SK-N-MC (cell line): ENCODE measurements at regions not wholly inside any gene's neighbourhood (a gene's known extent, or its start where the extent isn't known, plus 50 kb on each side); places are given as distances from the start of the nearest gene placed in this dataset.

ENCODE experiments used
- DNase-seq: peaks from one replicate; pipeline ENCODE4 v3.0.0-alpha.2; 2011; ENCODE audit warnings: low read depth, low spot score
- H3K27ac ChIP-seq: fragments of 200-600 bp; sonication (generic); 2 replicates; pipeline ENCODE4 v1.5.1; 2016; ENCODE audit warnings: mixed run types
- H3K36me3 ChIP-seq: fragments of 200-600 bp; sonication (generic); 2 replicates; pipeline ENCODE4 v1.6.1; 2017; ENCODE audit warnings: antibody characterized with exemption, low read length, mixed read lengths; ENCODE audit not compliant: insufficient read depth
- H3K4me3 ChIP-seq: fragments of 200-600 bp; sonication (generic); 2 replicates; pipeline ENCODE4 v1.5.1; 2016
- H3K9ac ChIP-seq: fragments of 200-600 bp; sonication (generic); 2 replicates; pipeline ENCODE4 v1.8.0; 2017; ENCODE audit warnings: mixed run types, mixed read lengths; ENCODE audit not compliant: insufficient read length
- H3K9me3 ChIP-seq: fragments of 200-600 bp; sonication (generic); 2 replicates; pipeline ENCODE4 v1.6.1; 2017; ENCODE audit warnings: low read depth, mild to moderate bottlenecking, antibody characterized with exemption, low read length, moderate library complexity, mixed read lengths
- EZH2 ChIP-seq: fragments of 200-600 bp; sonication (generic); IDR thresholded peaks from one replicate; pipeline ENCODE4 v1.6.1; 2017; ENCODE audit warnings: antibody characterized with exemption
- FOXP2 ChIP-seq: optimal IDR thresholded peaks from 2 replicates; pipeline ENCODE3; 2011; ENCODE audit warnings: mild to moderate bottlenecking, moderate library complexity; ENCODE audit not compliant: insufficient read depth; ENCODE audit errors: extremely low read length, control extremely low read depth
- POLR2AphosphoS5 ChIP-seq: IDR thresholded peaks from 2 replicates; pipeline ENCODE4 v1.6.1; 2012; ENCODE audit warnings: mild to moderate bottlenecking, low read depth, low read length, borderline replicate concordance

DNA sequence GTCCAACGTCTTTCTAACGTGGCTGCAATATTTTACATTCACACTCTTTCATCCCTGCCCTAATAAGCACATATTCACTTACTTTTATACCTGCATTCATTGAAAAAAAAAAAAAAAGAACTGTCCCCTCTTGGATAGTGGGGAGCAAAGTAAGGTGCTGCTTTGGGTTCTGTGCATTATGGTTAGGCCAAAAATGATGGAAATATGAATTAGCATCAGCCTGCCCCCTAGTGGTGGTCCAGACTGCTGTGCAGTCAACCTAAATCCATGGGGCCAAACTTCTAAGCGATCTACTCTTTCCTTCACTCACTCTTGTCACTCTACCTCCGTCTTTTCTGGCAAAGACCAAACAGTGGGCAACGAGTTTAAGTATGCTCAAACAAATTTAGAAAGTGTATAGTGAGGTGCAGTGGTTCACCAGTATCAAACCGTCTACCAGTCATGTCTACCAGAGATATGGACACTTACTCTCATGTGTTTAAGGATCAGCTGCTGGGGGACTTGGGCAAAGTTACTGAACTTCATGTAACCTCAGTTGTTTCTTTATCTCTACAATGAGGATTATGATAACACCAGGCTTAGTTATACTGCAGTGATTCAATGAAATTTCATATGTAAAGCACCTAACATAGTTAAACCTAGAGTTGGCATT, 61.5 kb upstream of the GRM7 start:
- Histone ChIP-seq H3K27ac (no peak overlapping the region), H3K9ac (no peak overlapping the region), H3K36me3 (no peaks in the 10 kb centered on the region), H3K4me3 (no peak overlapping the region), H3K9me3 (no peaks in the 10 kb centered on the region)
- no peak for TF ChIP-seq FOXP2
- no peak for TF ChIP-seq POLR2AphosphoS5
- no peak for TF ChIP-seq EZH2
- no peak for DNase-seq

DNA sequence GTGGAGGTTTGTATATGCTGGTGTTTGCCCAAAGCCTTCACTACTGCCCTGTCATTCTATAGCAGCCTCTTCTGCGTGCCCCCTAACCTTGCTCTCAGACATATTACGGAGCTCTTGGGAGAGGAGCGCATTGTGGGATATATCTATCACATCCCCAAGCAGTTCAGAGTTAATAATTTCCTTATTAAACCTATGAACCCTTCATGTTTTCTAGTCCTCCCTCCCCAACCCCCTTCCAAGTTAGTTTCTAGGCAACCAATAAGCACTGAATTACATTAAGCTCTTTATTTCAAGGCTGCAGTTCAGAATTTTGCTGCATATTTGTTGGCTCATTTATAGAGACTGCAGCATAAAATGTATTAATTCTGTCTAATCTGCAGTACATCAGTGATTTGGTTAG, 57.3 kb upstream of the GRM7 start:
- Histone ChIP-seq H3K4me3 (no peak overlapping the region), H3K36me3 (no peaks in the 10 kb centered on the region), H3K27ac (no peak overlapping the region), H3K9ac (no peak overlapping the region), H3K9me3 (no peaks in the 10 kb centered on the region)
- DNase-seq: no peak
- no peak for TF ChIP-seq FOXP2
- no peak for TF ChIP-seq EZH2
- TF ChIP-seq POLR2AphosphoS5: no peak

DNA sequence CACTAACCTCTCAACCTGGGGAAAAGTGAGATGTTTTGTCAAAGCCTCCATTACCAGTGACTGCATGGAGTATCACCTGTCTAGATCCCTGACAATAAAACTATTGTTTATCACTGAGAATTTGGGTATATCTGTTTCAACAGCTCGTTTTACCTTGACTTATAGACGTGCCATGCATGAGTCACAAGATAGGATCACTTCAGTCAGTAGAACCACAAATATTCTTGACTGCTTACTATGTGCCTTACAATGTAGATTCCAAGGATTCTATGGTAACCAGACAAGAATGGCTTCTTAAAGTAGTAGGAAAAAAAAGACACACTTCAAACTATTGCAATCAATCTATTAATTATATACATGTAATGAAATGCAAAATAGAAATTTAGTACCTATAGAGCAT, 55.7 kb upstream of the GRM7 start:
- H3K27ac ChIP-seq: no peak overlapping the region
- no peak for DNase-seq
- no peak overlapping the region for H3K9ac ChIP-seq
- no peaks in the 10 kb centered on the region for H3K36me3 ChIP-seq
- H3K9me3 ChIP-seq: no peaks in the 10 kb centered on the region
- no peak overlapping the region for H3K4me3 ChIP-seq
- no peak for TF ChIP-seq POLR2AphosphoS5
- TF ChIP-seq EZH2: no peak
- TF ChIP-seq FOXP2: no peak

- no peak overlapping the region for H3K27ac ChIP-seq
- H3K4me3 ChIP-seq: no peak overlapping the region
- H3K9me3 ChIP-seq: no peaks in the 10 kb centered on the region
- H3K9ac ChIP-seq: no peak overlapping the region
- DNase-seq: no peak
- H3K36me3 ChIP-seq: no peaks in the 10 kb centered on the region
- TF ChIP-seq POLR2AphosphoS5 (no peak), FOXP2 (no peak), EZH2 (no peak)
These were observed 53.9 kb upstream of the GRM7 start for GRCh38 chr3:6806991-6807390.

GRCh38 chr3:6807967-6808588, 52.8 kb upstream of the GRM7 start:
- no peak overlapping the region for H3K4me3 ChIP-seq
- DNase-seq: no peak
- H3K36me3 ChIP-seq: no peaks in the 10 kb centered on the region
- H3K9me3 ChIP-seq: no peaks in the 10 kb centered on the region
- TF ChIP-seq EZH2 (no peak), POLR2AphosphoS5 (no peak), FOXP2 (no peak)
- no peak overlapping the region for H3K27ac ChIP-seq
- no peak overlapping the region for H3K9ac ChIP-seq

DNA sequence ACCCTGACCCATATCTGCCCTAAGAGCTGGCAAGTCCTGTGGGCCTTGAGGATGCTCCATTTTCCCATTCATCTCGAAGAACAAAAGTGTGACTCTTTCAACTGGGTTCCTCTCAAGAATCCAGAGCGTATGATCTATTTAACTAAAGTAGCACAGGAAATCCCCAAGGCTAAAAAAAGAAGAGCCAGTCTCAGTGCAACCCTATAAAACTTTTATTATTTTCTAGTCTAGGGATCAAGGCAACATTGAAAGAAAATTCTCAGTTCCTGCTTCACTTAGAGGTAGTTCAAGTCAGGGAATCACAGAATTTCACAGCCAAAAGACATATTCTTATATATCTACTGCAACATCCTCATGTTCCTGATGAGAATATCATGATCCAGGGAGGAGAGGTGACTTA, 51.6 kb upstream of the GRM7 start:
- H3K27ac ChIP-seq: no peak overlapping the region
- no peaks in the 10 kb centered on the region for H3K36me3 ChIP-seq
- no peaks in the 10 kb centered on the region for H3K9me3 ChIP-seq
- H3K4me3 ChIP-seq: no peak overlapping the region
- TF ChIP-seq EZH2 (no peak), FOXP2 (no peak), POLR2AphosphoS5 (no peak)
- no peak overlapping the region for H3K9ac ChIP-seq
- peak; percentile 39 for DNase-seq
